DMS53 treated with DMSO at 0.1 percent for 48 hours (cell line): ENCODE measurements at regions not wholly inside any gene's neighbourhood (a gene's known extent, or its start where the extent isn't known, plus 50 kb on each side); places are given as distances from the start of the nearest gene placed in this dataset.

Experiments used
- DNase-seq: peaks from one replicate; lab custom pipeline; 2025; ENCODE audit not compliant: unreplicated experiment; lab: John Stamatoyannopoulos, UW

DNA sequence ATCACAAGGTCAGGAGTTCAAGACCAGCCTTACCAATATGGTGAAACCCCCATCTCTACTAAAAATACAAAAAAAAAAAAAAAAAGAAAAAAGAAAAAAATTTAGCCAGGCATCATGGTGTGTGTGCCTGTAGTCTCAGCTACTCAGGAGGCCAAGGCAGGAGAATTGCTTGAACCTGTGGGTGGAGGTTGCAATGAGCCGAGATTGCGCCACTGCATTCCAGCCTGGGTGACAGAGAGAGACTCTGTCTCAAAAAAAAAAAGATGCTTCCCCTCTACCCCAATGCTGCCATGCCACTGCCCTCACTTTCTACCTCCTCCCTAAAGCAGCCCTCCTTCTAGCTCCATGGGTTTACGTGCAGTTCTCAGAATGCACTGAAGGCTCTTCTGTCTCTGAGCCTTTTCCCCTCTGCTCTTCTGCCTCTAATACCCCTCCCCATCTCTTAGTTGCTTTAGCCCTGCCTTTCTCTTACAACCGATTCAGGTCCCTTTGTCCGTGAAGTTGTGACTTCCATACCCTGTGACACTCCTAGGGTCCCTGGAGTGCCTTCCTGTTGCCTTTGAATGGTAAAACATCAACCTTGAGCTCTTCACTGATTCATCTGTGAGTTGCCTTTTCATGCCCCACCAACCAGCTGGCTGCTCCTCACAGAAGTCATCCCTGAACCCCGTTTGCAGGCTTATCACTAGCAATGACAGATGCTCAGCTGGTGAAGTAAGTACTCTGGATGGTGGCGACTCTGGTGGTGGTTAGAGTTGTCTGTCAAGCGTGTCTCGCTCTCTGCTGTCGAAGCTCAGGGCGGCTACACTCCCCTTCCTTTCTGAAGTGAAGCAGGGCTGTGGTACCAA, 234.9 kb downstream of the RHOU start:
- DNase-seq = no peak

DNA sequence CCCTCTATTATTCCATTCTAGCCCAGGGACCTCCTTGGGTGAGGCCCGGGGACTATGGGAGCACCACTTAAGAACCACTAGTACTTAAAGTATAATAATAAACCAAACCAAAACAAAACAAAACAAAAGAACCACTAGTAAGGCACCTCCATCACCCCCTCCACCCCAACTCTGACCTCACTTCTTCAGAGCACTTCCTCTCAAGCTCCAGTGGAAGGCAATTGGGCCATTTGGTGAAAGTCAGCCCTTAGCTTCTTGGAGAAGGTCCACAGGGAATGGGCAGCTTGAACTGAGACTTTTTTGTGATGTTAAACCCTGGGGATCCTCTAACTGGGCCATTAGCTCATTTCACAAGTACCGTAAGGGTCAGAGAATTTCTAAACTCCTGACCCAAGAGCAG, 237.3 kb downstream of the RHOU start:
- DNase-seq = no peak

DNA sequence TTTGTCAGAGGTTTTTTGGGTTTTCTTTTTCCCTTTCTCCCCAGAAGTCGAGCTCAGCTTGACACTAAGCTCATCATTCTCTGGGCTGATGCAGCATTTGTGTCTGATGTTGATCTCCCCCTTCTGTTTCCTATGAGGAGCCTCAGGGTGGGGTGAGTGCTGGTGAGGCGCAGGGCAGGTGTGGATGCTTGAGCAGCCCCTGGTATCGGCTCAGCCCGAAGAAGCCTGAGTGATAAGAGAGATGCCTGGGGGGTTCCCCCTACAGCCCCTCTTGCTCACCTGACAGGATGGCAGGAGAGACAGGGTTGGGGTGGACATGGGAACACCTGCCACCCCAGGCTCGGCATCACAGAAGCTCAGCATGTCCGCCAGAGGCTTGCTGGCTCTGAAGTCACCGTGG, 239.0 kb downstream of the RHOU start:
- DNase-seq = no peak

DNA sequence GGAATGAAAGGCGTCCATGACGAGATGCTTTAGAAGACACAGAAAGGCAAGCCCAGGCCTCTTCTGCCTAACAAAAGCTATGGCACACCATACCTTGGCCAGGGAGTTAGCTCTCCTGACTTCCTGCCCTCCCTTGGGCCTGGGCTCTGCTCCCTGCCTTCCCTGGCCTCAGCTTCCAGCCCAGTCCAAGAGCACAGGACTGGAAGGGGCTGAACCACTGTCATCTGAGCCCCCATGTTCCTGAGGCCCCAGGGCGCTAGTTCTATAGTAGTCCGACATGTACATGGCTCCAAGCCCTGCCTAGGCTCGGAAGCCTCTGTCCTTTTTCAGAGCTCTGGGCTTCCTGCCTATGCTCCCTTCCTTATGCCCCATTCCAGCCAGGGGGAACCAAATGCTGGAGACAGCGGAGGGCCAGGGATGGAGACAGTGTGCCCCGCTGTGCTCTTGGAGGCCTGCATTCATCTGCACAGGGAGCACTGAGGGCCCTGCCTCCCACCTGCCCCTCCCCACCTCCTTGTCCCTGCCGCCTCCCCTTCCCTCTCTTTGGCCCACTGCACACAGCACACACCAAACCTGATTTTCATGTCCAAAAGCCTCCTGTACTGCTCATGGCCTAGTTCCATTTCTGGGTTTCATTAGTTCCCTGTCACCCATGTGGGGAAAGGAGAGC, 240.1 kb downstream of the RHOU start:
- DNase-seq = no peak

DNA sequence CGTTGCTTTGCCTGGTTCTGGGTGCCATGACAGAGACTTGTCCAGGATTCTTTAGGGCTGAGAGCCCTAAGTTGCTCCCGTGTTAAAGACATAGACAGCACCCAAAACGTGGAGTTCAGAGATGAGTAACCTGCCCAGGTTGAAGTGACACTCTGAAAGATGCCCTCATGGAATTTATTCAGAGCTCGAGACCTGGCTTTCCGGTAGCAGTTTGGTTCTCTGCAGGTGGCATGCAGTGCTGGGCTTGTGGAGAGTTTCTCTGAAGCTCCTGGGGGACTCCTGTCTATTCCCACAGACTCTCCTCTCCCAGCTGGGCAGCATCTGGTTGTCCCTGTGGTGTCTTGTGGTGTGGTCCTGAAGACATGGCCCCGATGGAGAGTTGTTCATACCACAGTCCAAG, 241.0 kb downstream of the RHOU start:
- DNase-seq = no peak

DNA sequence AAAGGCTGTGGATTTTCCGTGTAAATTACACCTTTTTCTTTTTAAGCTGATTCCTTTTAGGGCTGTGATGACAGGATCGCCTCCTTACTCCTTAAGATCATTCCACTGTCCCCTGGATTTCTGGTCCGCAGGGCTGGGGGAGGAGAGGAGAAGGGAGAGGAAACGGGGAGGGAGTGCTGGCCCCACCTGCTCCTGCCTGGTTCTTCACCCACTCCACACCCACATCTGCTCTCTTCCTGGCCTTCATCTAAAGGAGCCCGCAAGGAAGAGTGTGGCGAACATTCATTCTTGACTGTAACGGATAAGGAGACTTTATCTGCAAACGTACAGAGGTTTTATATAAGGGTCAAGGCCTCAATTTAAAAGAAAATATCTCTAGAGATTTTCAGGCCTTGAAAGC, 242.0 kb downstream of the RHOU start:
- DNase-seq = no peak

DNA sequence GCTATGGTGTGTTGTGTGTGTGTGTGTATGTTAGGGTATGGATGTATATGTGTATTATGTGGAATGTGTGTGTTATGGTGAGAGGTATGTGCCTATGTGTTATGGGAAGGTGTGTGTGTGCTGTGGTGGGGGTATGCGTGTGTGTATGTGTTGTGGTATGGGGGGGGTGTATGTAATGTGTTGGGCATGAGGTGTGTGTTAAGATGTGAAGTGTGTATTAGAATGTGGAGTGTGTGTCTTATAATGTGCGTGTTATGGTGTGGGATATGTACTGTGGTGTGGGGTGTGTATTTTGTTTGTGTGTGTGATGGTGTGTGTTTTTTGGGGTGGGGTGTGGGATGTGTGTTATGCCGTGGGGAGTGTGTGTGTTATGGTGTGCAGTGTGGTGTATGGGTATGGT, 242.5 kb downstream of the RHOU start:
- DNase-seq = no peak

DNA sequence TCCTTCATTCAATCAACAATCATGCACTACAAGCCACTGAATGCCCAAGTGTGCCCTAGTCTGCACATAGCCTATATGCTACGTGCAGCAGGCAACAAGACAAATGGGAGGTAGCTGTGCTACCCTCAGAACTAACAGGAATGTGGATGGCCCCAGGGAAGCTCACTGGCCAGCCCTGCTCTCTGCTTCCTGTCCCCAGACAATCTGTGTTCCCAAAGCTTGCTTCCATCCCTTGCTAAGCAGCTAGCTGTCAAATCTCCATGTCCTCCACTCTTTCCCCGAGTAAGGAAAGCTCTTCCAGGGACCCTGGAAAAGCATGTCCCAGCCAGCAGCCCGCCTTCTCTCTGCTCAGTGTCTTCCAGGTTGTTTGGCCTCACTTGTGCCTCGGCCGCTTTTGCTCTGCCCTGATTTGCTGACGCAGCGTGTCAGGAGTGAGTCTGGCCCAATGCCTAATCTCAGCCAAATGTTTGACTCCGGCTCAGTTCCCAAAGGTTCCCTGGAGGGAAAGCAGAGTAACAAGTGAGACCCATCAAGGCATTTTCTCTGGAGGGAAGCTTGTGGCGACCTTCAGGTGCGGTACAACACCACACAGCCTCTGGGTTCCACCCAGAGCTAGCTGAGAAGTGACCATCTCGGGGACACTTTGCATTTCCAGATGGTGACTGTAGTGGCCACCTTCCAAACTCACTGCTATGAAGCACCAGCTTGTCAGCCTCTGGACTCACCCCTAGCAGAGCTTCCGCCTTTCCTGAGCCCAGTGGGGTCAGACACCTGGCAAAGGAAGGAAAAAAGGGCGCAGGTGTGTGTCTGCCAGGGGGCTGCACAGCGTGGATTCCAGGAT, 243.4 kb downstream of the RHOU start:
- DNase-seq = no peak

DNA sequence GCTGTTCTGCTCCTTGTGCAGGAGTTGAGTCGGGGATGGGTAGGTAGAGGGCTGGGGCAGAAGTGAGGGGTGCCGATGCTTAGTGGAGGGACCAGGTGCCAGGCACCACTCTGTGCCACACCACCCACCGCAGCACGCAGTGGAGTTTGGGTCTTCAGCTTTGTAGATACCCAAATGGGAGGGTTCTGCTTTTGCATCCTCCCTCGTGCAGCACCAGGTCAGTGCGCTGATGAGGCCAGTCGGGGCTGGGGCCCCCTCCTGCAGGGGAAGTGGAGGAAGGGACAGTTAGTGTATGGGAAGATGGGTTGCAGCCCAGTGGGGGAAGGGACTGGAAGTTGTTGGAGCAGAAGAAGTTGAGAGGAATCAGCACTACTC, 244.0 kb downstream of the RHOU start:
- no peak for DNase-seq

DNA sequence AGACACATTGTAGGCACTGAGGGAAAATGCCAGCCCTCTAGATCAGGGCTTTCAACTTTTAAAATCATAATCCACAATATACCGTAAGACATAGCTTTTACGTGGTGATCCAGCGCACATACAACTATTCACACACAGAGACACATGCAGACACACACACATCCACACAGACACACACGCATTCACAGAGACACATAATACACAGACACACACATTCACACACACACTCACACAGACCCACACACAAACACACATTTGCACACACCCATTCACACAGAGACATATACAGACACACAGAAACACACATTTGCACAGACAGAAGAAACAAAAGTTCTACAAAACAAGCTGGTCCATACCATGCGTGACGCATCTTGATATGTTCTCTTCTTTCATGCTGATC, 244.5 kb downstream of the RHOU start:
- no peak for DNase-seq

DNA sequence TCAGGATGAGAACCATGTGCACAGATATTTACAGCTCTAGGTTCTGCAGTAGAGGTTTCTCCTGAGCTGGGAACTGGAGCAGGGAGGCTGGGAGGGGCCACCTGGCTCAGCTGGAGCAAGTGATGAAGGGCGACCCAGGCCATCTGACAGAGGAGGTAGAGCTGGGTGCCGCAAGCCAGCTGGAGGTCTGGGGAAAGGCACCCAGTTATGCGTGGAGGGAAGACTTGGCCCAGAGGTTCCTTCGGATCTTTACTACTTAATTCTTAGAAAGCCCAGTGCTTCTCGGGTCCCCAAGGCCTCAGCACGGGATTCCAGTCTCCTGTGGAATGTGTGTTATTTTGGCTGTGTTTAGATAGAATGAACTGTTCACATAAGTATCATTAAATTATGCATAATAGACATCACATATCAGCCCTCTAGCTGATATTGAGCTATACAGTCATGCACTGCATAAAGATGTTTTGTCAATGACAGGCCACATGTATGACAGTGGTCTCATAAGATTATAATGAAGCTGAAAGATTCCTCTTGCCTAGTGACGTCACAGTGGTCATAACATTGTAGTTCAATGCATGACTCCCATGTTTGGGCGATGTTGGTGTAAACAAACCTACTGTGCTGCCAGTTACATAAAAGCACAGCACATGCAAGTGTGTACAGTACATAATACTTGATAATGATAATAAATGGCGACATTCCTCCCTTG, 245.1 kb downstream of the RHOU start:
- DNase-seq = no peak

DNA sequence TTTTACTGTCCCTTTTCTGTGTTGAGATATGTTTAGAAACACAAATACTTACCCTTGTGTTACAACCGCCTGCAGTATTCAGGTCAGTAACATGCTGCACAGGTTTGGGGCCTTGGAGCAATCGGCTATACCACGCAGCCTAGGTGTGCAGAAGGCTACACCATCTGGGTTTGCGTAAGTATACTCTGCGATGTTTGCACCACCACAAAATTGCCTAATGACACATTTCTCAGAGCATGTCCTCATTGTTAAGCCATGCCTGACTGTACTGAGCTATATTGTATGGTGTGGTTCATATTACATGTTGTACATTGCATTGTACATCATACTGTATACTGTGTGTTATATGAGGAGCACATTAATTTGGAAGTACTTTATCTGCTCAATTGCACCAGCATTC, 247.4 kb downstream of the RHOU start:
- DNase-seq = no peak

DNA sequence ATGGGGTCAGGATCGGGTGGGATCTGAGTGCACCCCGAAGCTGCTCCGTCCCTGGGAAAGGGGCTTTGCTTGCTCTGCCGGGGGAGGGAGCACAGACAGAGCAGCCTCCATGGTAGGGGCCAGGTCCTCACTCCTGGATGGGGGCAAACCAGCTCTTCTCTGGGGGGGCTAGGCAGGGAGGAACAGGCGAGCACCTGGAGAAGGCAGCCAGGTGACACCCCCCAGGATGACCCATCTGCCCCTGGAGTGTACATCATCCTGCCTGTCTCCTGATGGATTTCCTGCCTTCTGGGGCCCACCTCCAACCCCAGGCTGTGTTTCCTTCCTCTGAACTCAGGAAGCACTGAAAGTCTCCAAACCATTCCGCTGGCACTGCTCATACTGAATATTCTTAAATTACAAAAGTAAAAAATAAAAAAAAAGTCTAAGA, 248.0 kb downstream of the RHOU start:
- no peak for DNase-seq

DNA sequence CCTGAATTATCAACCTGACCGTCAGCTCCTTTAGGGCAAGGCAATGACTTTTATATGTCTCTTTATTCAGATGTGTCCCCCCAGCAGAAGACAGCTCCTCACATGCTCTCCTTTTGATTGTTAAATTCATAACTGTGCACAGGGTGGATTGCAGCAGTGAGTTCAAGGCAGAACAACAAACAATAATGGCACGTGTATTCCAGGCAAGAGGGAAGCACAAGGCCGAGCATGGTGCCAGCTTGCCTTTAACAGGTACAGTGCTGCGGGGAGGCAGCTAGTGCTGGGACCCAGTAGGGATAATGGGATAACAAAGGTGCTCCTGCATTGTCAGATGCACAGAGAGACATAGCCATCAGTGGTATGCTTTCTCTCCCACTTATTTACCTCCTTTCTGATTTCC, 248.4 kb downstream of the RHOU start:
- no peak for DNase-seq

DNA sequence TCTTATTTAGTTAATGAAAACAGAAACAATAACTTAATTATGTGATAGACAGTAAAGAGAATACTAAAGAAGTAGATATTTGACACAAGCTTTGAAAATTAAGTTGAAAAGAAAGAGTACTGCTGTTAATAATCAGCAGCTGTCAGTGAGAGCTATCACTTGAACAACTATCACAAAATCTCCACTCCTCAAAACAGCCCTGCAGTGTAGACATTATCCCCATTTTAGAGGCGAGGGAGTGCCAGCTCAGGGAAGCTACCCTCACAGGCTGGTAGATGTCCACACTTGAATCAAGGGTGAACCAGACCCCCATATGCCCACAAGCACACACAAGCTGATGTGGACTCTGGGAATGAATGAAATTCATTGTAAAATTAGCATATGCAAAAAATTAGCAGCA, 248.8 kb downstream of the RHOU start:
- no peak for DNase-seq

DNA sequence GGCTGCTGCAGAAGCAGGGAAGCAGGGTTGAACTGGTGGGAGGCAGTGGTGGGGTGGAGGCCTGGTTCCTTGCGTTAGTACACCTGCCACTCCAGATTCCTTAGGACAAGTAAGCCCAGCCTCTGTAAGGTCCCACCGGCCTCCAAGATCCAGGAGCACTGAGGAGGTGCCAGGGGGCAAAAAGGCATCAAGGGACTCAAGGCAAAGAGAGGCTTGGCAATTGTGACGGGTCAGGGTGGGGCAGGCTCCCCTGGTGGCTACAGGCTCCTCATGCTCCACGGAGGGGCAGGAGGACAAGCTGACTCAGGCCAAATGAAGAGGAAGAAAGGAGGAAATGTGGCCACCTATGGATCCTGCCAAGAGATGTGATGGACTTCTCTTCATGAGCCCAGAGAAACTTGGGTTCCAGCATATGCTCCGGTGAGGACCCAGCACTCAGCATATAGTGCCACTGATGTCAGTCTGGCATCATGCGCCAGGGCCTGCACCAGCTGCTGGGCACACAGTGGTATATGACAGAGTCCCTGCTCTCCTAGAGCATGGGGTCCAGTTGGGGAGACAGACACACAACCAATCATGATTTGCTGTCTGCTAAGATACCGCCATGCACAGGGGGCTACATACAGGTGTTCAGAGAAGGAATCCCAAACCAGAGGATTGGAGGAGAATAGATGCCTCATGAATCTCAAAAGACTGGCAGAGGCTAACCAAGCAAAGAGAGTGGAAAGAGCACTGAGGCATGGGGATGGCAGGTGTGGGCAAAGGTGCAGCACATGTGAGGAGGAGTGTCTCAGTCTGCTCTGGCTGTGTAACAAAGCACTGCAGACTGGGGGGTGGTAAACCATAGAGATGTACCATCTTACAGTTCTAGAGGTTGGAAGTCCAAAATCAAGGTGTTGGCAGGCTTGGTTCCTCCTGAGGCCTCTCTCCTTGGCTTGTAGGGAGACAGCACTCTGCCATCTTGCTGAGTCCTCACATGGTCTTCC, 249.7 kb downstream of the RHOU start:
- DNase-seq = no peak

DNA sequence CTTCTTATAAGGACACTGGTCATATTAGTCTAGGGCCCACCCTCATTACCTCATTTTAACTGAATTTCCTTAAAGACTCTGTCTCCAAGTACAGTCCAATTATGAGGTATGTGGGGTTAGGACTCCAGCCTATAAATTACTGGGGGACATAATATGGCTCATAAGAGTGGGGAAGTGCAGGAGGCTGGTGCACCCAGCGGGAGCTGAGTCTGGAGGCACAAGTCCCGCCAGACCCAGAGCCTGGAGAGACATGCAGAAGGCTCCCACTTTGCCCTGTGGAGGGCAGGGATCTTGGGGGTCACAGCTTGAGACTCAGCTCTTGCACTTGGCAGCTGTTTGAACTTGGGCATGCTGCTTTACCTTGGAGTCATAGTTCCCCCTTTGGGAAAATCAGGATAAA, 250.4 kb downstream of the RHOU start:
- DNase-seq = no peak

DNA sequence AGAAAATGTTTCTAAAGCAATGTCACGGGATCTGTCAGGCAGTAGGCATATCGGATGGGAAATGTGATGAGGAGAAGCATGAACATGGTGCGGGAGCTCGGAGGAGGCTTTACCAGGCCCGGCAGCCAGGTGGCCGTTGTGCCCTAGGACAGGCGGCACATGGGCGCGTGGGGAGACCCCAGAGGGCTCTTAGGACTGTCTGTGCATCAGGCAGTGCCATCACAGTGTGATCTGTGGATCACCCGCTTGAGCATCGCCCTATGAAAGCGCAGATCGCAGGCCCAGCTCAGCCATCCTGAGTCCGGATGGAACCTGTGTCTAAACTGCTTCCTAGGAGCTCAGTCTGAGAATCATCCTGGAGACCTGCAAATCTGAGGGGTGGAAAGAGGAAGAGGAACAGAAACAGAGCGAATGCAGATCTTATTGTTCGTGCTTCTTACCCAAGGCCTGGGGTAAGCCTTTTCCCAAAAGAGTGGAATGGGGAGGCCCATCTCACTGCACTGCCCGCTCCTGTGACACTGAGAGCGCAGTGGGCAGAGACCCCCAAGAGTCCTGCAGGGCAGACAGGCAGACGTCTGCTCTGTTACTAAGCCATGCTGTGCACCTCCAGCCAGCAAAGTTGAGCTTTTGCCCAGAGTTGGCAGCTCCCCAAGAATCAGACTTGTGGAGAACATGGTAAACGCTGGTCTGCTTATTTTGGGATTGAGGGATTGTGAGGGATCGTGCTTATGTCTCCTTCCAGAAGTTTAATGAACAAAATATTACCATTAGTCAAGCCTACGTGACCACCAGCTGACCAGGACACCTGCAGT, 251.0 kb downstream of the RHOU start:
- no peak for DNase-seq

DNA sequence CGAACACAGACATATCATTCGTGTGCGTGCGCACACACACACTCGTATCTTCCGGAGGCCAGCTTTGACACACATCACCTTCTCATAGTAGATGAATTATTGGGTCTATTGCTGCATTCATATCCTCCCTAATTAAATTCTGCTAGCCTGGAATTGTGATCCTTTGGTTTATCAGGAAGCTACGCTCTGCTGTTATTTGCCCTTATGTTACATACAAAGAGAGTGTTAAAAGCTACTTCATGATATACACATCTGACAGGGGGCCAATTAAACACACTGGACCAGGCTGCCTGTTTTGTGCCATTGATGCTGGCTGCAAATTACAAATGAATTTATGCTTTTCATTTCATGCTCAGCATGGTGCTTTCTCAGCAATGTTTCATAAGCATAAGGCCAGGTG, 252.0 kb downstream of the RHOU start:
- DNase-seq = no peak
